ENCODE measurements at regions not wholly inside any gene's neighbourhood (a gene's known extent, or its start where the extent isn't known, plus 50 kb on each side); places are given as distances from the start of the nearest gene placed in this dataset.

- TF ChIP-seq EZH2 (IDR thresholded peaks at IDR 0.05; ENCODE audit: borderline replicate concordance, low read depth, low read length, severe bottlenecking) (no peak), MAX (IDR thresholded peaks at IDR 0.05; ENCODE audit: insufficient read depth, insufficient read length) (no peak), POLR2A (IDR thresholded peaks at IDR 0.05; ENCODE audit: low read depth, low read length) (no peak), POLR2AphosphoS5 (IDR thresholded peaks at IDR 0.05; ENCODE audit: insufficient read depth, low read depth, low read length) (no peak), CTCF (IDR thresholded peaks at IDR 0.05; ENCODE audit: extremely low read depth in 1 of 2, insufficient read depth in 1 of 2, low read depth in 1 of 2, low read length in 2 of 2) (no peak), JUN (IDR thresholded peaks at IDR 0.05; ENCODE audit: borderline replicate concordance, insufficient read depth, insufficient read length, low read depth) (no peak), GATA2 (IDR thresholded peaks at IDR 0.05; ENCODE audit: insufficient read depth, insufficient read length, low read depth, low read length) (no peak), FOS (IDR thresholded peaks at IDR 0.05; ENCODE audit: borderline replicate concordance, insufficient read depth, low read length) (no peak), MYC (IDR thresholded peaks at IDR 0.05; ENCODE audit: low read depth, low read length) (no peak)
- Histone ChIP-seq H3K4me1 (ENCODE audit: control insufficient read depth, extremely low read depth, insufficient read depth, low read length) (no peaks in the 10 kb centered on the region), H2AFZ (ENCODE audit: low read depth, low read length) (no peak overlapping the region), H3K9me1 (replicated peaks; ENCODE audit: control insufficient read depth, extremely low read depth, insufficient read depth, low read length) (no peaks in the 10 kb centered on the region), H3K36me3 (ENCODE audit: control insufficient read depth in 2 of 2, extremely low read depth in 1 of 2, insufficient read depth in 2 of 2, low read length in 2 of 2) (no peaks in the 10 kb centered on the region), H3K4me2 (ENCODE audit: insufficient read depth, low read length) (no peak overlapping the region), H3K4me3 (replicated peaks in 1 of 3; ENCODE audit: insufficient read depth in 1 of 3, low read depth in 1 of 3, low read length in 3 of 3) (no peak overlapping the region), H3K27me3 (ENCODE audit: control insufficient read depth in 2 of 2, insufficient read depth in 2 of 2, low read length in 2 of 2) (no peaks in the 10 kb centered on the region), H3K27ac (ENCODE audit: insufficient read depth, low read depth, low read length) (no peak overlapping the region), H3K9me3 (replicated peaks; ENCODE audit: control insufficient read depth, insufficient read depth, low read length) (no peaks in the 10 kb centered on the region), H3K79me2 (ENCODE audit: control insufficient read depth, insufficient read depth, low read length) (no peaks in the 10 kb centered on the region), H3K9ac (replicated peaks; ENCODE audit: extremely low read depth, insufficient read depth, low read length) (no peak overlapping the region), H4K20me1 (replicated peaks; ENCODE audit: control insufficient read depth, extremely low read depth, insufficient read depth, low read length) (no peaks in the 10 kb centered on the region)
- dilution Hi-C loops (cut with MboI; ENCODE audit: extremely low pct_ligation_motif_present, low sequenced_read_pairs), result no loop called here
- POLR2A ChIA-PET, result no interaction called here
- CTCF ChIA-PET, result no interaction called here
- no peak for FAIRE-seq
- intact Hi-C loops (cut with micrococcal nuclease), result no loop called here
- no TSS peak for BruUV-seq (replicated peaks)
- DNase-seq (ENCODE audit: low read depth, low spot score), result no peak
Measured at GRCh38 chr9:87180361-87180760, 233.1 kb upstream of the GAS1 start.

Data from endothelial cell of umbilical vein (primary cell).